Fibroblast of peridontal ligament (primary cell): ENCODE measurements at regions not wholly inside any gene's neighbourhood (a gene's known extent, or its start where the extent isn't known, plus 50 kb on each side); places are given as distances from the start of the nearest gene placed in this dataset.
"Not testable (repeated sequence)": the region's sequence is repeated elsewhere in the genome, so short reads cannot be mapped to it uniquely, and the experiment has no call there.

Source experiments
- DNase-seq: peaks from one replicate; pipeline ENCODE4 v3.0.0-alpha.2; 2010; ENCODE audit errors: extremely low read depth

GRCh38 chr1:88612773-88613172, 71.3 kb upstream of the PKN2 start:
- DNase-seq = no peak

- no peak for DNase-seq
These were observed 65.7 kb upstream of the PKN2 start for GRCh38 chr1:88618331-88618730.

- not testable (repeated sequence) for DNase-seq
These were observed 61.0 kb upstream of the PKN2 start for GRCh38 chr1:88623101-88623500.
